GM12892 (cell line): ENCODE measurements at regions not wholly inside any gene's neighbourhood (a gene's known extent, or its start where the extent isn't known, plus 50 kb on each side); places are given as distances from the start of the nearest gene placed in this dataset.

ENCODE experiments used
- POLR2A ChIP-seq: IDR thresholded peaks from 2 replicates; pipeline ENCODE4 v1.6.1; 2011; ENCODE audit warnings: low read depth, low read length, control low read depth
- POLR2AphosphoS5 ChIP-seq: IDR thresholded peaks from 2 replicates; pipeline ENCODE4 v1.6.1; 2011; ENCODE audit warnings: low read depth, low read length, control low read depth

- TF ChIP-seq POLR2A (no peak), POLR2AphosphoS5 (no peak)
Measured at GRCh38 chr10:57262892-57263291, 901.8 kb upstream of the ZWINT start.
